Skeletal muscle tissue (tissue), 3 donors: ENCODE measurements at regions not wholly inside any gene's neighbourhood (a gene's known extent, or its start where the extent isn't known, plus 50 kb on each side); places are given as distances from the start of the nearest gene placed in this dataset.

Experiments used
- H3K27ac ChIP-seq: one replicate; pipeline ENCODE4 v1.7.0; 2013; ENCODE audit warnings: mild to moderate bottlenecking, low read depth, low read length, inconsistent platforms
- H3K27me3 ChIP-seq, 3 donors: one replicate each; pipeline ENCODE4 v1.7.0; 2013; ENCODE audit warnings: low read length in 3 of 3; ENCODE audit not compliant: control insufficient read depth in 3 of 3, insufficient read depth in 3 of 3
- H3K36me3 ChIP-seq, 3 donors: one replicate each; pipeline ENCODE4 v1.7.0; 2013; ENCODE audit warnings: low read length in 3 of 3; ENCODE audit not compliant: control insufficient read depth in 3 of 3, insufficient read depth in 3 of 3
- H3K4me1 ChIP-seq, 3 donors: one replicate each; pipeline ENCODE4 v1.7.0; 2013; ENCODE audit warnings: low read length in 3 of 3, mild to moderate bottlenecking in 3 of 3; ENCODE audit not compliant: control insufficient read depth in 3 of 3, insufficient read depth in 3 of 3
- H3K4me3 ChIP-seq, 3 donors: one replicate each; pipeline ENCODE4 v1.7.0; 2013; ENCODE audit warnings: low read length in 3 of 3
- H3K9ac ChIP-seq, 3 donors: one replicate each; pipeline ENCODE4 v1.7.0; 2013; ENCODE audit warnings: low read length in 3 of 3, mild to moderate bottlenecking in 3 of 3, moderate library complexity in 2 of 3, low read depth in 1 of 3
- H3K9me3 ChIP-seq, 3 donors: one replicate each; pipeline ENCODE4 v1.7.0; 2013; ENCODE audit warnings: low read length in 3 of 3; ENCODE audit not compliant: control insufficient read depth in 3 of 3
- donor health status: Osteomylitis.

DNA sequence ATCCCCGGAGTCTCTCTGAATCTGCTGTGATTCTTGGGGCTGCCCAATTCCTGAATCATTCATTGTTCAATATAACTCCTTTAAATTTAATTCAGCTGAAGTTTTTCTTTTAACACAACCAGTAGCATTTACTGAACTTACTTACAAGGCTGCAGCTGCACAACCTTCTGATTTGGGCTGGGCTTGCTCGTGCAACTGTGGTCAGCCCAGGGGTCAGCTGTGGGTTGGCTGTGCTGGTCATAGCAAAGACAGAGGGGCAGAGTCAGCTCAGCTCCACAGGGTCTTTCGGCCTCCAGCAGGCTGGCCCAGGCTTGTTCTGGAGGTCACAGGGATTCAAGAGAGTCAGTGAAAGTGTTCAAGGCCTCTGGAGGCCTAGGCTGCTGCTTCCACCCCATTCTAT is 186.1 kb downstream of the MATN1 start:
- no peaks in the 10 kb centered on the region for H3K27me3 ChIP-seq
- no peak overlapping the region for H3K9ac ChIP-seq
- no peak overlapping the region for H3K27ac ChIP-seq
- H3K9me3 ChIP-seq = no peaks in the 10 kb centered on the region
- H3K4me3 ChIP-seq = no peak overlapping the region
- no peaks in the 10 kb centered on the region for H3K36me3 ChIP-seq
- no peaks in the 10 kb centered on the region for H3K4me1 ChIP-seq

DNA sequence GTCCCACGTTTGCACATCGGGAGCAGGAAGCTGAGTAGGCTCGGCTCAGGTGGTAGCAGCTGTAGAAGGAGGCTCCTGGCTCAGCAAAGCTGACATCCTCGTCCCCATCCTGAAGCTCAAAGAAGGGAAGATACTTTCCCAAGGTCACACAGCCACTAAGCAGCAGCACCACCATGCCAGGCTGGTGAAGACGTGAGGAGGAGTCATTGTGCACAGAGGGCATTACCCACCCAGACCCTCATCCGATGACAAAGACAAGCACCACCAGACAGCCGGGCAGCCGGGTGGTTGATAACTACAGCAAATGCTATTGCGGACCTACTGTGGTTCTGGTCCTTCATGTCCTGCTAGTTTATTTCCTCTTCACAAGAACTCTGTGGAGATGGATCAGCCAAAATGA is 186.9 kb downstream of the MATN1 start:
- Histone ChIP-seq H3K4me3 (no peak overlapping the region), H3K27me3 (no peaks in the 10 kb centered on the region), H3K27ac (no peak overlapping the region), H3K36me3 (no peaks in the 10 kb centered on the region), H3K4me1 (no peaks in the 10 kb centered on the region), H3K9ac (no peak overlapping the region), H3K9me3 (no peaks in the 10 kb centered on the region)

DNA sequence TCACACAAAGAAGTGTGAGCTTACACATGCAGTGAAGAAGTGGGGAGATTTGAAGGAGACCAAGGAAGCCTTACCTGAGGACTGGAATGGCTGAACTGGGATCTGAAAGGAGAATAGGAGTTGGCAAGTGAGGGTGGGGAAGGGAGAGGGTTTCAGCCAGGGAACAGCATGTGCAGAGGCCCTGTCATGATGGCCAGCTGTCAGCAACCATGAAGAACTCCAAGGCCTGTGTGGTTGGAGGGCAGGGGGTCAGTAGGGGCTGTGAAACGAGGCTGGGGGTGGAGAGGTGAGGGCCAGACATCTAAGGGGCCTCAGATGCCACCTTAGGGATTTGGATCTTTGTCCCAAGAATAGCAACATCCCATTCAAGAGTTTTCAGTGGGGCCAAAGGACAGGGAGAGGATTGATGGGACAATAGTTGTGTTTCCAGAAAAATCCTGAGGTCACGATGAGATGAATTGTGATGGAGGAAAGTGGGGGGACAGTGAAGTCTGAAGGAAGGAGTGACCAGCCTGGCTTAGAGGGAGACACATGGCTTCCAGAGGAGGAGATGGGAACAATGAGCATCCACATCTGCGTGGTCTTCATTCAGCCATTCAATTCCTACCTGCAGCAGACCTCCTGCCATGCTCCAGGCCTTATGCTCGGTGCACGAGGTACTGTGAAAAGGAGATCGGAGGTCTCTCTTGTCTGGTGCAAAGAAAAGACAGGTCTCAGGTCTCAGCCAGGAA is 187.6 kb downstream of the MATN1 start:
- Histone ChIP-seq H3K9ac (no peak overlapping the region), H3K27me3 (no peaks in the 10 kb centered on the region), H3K4me1 (no peaks in the 10 kb centered on the region), H3K4me3 (no peak overlapping the region), H3K36me3 (no peaks in the 10 kb centered on the region), H3K27ac (no peak overlapping the region), H3K9me3 (no peaks in the 10 kb centered on the region)

DNA sequence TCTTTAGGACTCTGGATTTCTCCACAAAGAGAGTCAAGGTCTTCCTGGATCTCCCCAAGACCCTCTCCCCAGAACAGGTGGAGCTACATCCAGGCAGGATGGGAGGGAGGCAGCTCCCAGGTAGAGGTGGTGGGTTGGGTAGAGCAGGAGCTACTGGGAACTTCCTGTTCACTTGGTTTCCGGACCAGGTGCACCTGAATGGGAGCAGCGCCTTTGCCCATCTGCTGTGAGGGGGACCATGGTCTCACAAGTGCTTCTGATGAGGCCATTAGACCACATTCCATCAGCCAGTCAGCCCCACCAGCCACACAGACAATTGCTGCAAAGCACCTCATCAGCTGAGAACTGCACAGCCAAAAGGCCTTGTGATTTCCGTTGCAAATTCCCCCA is 188.8 kb downstream of the MATN1 start:
- Histone ChIP-seq H3K9ac (no peak overlapping the region), H3K36me3 (no peaks in the 10 kb centered on the region), H3K9me3 (no peaks in the 10 kb centered on the region), H3K4me3 (no peak overlapping the region), H3K4me1 (no peaks in the 10 kb centered on the region), H3K27me3 (no peaks in the 10 kb centered on the region), H3K27ac (no peak overlapping the region)

DNA sequence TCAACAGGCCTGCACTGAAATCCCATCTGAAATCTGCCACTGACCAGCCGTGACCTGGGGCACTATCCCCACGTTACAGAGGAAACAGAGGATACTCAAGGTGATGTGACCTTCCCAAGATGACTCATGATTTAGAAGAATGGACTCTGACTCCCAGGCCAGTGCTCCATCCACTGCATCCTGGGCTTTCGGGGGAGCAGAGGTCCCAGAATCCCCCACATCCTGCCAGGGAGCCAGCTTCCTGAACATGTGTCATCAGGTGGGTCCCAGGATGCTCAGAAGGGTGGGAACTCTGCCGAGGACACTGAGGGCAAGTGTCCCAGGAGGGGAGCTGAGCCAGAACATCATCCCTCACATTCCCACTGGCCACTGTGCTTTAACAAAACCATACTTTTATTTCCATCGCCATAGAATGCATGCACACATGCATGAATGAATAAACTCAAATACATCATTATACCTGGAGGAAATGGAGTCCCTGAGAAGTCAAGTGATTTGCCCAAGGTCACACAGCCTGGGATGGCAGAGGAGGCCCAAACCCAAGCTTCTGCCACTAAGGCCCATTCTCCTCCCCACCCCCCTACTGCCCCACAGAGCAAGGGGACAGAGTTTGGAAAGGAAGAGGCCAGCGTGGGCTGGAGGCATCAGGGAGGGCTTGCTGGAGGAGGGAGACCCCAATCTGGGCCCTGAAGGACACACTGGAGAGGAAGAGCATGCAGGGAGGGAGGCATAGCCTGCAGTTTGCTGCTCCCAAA is 189.4 kb downstream of the MATN1 start:
- Histone ChIP-seq H3K4me1 (no peaks in the 10 kb centered on the region), H3K9me3 (no peaks in the 10 kb centered on the region), H3K9ac (no peak overlapping the region), H3K27me3 (no peaks in the 10 kb centered on the region), H3K36me3 (no peaks in the 10 kb centered on the region), H3K27ac (no peak overlapping the region), H3K4me3 (no peak overlapping the region)

DNA sequence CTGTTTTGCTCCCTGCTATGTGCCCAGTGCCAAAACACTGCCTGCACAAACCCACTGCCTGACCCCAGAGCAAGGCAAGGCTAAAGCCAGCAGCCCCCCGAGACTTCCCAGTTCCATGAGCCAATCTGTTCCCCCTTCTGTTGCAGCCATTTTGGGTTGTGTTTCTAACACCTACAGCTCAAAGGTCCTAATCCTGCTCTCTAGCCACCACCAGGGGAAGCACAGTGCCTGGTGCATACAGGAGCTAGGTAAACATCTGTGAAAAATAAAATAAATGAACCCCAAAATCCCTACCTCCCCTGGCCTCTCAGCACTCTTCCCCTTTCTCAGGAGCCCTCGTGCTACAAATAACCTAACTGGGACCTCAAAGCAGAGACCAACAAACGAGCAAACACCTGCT is 190.2 kb downstream of the MATN1 start:
- Histone ChIP-seq H3K27me3 (no peaks in the 10 kb centered on the region), H3K4me3 (no peak overlapping the region), H3K9ac (no peak overlapping the region), H3K4me1 (peaks cover 0 to 1% (median 0%) of the 10 kb centered on the region in 3 donors), H3K9me3 (no peaks in the 10 kb centered on the region), H3K27ac (no peak overlapping the region), H3K36me3 (no peaks in the 10 kb centered on the region)

DNA sequence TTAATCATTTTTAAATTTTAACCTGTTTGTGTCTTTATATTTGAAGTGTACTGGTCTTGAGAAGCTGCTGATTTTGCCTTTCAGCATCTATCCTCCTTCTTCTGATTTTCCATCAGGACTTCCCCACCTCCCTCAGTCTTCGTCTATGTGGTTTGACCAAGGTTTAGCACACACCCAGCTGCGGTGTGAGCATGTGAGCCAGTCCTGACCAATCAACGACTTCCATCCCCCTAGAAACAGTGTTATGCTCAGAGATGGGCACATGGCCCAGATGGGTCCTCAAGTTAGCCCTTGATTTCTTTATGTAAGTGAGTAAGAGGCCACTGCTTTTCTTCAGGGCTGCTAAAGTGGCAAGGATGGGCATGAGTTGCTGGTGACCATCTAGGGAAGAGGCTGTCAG is 190.8 kb downstream of the MATN1 start:
- Histone ChIP-seq H3K27me3 (no peaks in the 10 kb centered on the region), H3K9me3 (no peaks in the 10 kb centered on the region), H3K9ac (no peak overlapping the region), H3K4me3 (no peak overlapping the region), H3K4me1 (peaks cover 2 to 6% (median 5%) of the 10 kb centered on the region in 3 donors), H3K27ac (no peak overlapping the region), H3K36me3 (no peaks in the 10 kb centered on the region)

DNA sequence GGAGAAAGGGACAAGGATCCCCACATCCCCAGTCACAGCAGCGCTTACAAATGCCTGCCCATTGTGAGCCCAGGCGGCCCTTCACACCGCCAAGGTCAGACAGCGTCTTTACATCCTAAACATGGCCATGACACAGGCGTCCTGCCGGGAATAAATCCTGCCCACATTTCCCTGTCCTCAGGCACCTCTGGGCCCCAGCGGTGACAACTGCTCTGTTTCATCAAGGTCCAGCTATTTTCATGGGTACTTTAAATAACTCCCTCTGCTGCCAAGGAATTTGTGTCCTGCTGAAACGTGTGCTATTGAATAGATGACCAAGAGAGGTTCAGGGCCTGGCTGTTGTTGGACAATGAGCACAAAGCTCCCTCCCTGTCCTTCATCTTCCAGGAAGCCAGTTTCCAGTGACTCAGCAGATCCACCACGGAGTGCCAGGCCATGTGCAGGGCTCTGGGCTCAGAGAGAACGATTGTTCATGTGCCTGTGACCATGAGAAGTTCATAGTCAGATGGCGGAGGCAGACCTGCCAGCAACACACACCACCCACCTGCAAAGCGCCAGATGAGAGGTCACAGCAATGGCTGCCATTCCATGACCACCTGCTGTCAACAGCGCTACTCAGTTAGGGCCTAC is 195.8 kb downstream of the MATN1 start:
- Histone ChIP-seq H3K27ac (peak overlapping the region; percentile 91), H3K27me3 (peaks cover 0 to 3% (median 0%) of the 10 kb centered on the region in 3 donors), H3K9ac (peak overlapping the region; percentile 2 to 64 (median 55)), H3K9me3 (no peaks in the 10 kb centered on the region), H3K36me3 (no peaks in the 10 kb centered on the region), H3K4me3 (no peak overlapping the region), H3K4me1 (peaks cover 40 to 51% (median 50%) of the 10 kb centered on the region in 3 donors)

DNA sequence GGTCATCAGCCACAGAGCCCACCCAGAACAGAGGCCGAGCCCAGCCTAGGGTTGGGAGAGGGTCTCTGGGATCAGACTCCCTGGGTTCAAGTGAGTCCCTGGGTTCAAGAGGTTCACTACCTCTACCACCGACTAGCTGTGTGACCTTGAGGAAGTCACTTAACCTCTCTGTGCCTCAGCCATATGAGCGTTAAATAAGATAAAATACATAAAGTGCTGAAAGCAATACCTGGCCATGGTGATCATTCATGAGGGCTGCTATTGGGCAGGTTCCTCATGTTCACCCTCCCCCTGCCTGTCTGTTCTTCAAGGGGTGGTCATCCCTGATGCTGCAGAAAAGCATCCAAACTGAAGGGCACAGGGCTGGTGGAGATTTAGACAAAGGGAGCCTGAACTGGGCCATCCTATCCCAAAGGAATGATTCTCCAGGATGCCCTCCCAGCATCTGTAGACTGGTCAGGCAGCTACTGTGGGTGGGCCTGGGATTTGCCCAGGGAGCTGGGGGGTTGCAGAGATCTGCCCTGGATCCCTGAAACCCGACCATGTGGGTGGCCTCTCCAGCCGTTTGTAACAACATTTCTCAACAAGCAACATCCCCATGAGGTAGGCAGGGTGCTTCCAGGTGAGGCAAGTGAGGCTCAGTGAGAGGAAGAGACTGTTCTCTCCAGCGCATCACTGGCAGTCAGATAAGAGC is 196.6 kb downstream of the MATN1 start:
- H3K4me3 ChIP-seq = peak overlapping the region in 2 of 3 donors; percentile 19 to 31
- H3K4me1 ChIP-seq = peaks cover 48 to 60% (median 58%) of the 10 kb centered on the region in 3 donors
- H3K9ac ChIP-seq = peak overlapping the region in 2 of 3 donors; percentile 55 to 64
- H3K36me3 ChIP-seq = no peaks in the 10 kb centered on the region
- no peaks in the 10 kb centered on the region for H3K9me3 ChIP-seq
- H3K27ac ChIP-seq = peak overlapping the region; percentile 91
- peaks cover 0 to 3% (median 0%) of the 10 kb centered on the region in 3 donors for H3K27me3 ChIP-seq
